NCI-H2196 treated with DMSO at 0.1 percent for 48 hours (cell line): ENCODE measurements at regions not wholly inside any gene's neighbourhood (a gene's known extent, or its start where the extent isn't known, plus 50 kb on each side); places are given as distances from the start of the nearest gene placed in this dataset.

Experiments used
- DNase-seq: peaks from one replicate; lab custom pipeline; 2025; ENCODE audit not compliant: unreplicated experiment; lab: John Stamatoyannopoulos, UW

DNA sequence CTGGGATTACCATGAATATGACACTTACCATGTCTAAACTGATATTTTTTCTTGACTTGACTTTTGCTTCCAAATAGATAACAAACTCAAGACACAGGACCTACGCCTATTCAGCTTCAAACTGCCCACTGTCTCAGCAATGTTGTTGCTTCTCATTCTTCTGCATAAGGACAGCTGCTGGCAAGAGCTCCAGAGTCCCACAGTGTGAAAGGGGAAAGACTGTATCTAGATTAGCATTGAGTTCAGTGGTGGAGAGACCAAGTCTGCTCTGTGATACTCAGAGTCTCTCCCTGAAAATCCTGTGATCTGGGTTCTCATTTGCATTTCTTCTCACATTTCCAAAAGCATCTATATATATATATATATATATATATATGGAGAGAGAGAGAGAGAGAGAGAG, 247.9 kb upstream of the NT5C1B start:
- no peak for DNase-seq

DNA sequence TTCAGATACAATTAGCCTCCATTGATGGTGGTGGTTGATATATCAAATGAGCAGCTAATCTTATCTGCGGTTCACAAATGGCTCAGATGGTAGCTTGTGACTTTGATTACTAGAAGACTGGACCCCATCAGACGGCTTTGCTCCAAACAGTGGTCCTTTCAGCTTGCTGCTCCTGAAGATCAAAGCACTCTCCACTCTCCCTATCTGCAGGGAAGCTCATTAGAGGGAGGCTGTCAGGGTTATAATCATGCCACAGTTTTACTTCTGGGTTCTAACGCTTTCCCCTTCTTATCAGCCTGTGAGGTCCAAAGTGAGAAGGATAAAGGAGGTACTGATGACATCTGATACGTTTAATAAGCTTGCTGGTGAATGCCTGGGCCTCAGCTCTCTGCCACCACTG, 247.1 kb upstream of the NT5C1B start:
- no peak for DNase-seq

DNA sequence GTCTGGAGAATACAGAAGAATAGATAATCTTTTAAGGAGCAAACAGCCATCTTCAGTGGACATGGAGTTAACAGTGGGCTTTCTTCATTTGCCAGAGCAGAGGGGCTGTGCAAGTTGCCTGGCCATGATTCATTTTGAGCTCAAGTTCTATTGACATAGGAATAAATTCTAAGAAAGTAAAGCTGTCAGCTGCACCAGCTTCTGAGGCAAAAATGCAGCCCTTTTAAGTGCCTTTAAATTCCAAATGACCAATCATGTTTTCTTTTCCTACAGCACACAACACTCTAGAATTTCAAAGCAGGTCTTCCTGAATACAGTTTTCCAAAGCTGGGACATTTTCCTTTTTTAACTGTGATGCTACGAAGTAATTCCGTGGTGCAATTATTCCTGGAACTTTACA, 246.4 kb upstream of the NT5C1B start:
- no peak for DNase-seq

DNA sequence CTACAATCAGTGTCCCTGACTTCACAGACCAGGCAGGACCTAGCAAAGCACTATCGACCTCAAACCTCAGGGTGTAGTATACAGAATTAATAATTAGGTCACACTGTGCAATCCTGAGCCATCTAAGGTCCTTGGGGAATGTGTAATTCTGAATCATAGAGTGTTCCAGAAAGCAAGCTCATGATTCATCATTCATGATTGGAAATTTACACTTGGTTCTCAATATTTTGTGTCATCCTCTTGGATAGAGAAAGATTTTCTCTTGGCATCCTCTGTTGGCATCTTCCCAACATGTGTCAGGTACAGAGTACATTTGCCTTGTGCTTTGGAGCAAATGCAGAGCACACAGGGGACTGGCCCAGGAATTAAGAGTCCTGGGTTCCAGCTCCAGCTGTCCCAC, 245.0 kb upstream of the NT5C1B start:
- no peak for DNase-seq

DNA sequence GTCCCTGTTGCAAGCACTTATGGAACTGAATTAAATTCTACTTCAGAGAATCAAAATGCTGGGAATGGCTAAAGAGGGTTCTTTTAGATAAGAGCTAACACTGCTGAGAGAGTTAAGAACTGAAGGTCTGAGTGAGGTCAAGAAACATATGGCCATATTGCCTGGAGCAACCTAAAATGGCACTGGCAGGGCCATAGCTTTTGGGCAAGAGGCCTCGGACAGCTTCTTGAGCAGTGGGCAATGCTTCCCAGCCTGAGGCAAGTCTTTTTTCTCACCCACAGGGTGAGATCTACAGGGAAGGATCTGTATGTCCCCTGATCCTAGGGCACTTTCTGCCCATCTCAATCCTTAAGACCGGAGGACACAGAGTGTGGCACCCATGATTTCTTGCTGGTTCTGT, 244.6 kb upstream of the NT5C1B start:
- DNase-seq = no peak

DNA sequence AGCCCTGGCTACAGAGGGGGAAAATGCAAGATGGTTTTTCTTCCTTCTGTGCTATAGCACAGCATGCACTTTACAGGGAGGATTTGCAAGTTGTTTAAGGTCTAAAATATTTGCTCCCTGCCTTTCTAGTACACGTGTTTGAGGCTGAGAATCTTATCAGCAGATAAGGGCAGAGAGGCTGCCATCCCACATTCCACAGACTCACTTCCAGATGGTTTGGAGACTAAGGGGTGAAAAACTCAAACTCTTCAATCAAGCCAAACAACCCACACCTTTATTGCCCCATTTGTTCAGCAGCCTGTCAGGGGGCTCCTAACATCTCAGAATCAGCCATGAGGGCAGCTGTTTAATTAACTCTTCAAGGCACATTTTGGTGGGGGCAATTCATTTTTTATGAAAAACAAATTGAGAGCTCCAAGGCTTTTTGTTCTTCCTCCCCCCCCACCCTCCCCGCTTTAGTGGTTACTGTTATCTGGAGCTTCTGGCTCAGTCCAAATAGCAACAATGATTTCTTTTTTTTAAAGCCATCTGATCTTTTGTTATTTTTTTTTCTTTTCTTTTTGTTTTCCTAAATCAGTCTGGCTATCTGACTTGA, 242.6 kb upstream of the NT5C1B start:
- no peak for DNase-seq

DNA sequence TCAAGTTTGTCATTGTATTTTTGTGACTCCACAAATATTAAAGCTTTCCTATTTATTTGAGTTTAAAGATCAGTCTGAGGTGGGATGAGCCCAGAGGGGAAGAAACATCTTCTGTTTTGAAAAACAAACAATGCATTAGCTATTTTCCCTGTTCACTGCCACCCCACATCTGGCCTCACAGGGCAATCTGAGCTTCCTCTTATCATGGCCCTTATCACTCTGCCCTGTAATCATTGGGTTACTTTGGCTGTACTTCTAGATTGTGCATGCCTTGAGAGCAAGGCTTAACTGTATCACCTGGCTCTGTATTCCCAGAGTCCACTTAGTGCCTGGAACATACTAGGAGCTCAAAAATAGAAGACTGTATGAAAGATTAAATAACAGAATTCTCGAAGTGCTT, 241.6 kb upstream of the NT5C1B start:
- DNase-seq = no peak

DNA sequence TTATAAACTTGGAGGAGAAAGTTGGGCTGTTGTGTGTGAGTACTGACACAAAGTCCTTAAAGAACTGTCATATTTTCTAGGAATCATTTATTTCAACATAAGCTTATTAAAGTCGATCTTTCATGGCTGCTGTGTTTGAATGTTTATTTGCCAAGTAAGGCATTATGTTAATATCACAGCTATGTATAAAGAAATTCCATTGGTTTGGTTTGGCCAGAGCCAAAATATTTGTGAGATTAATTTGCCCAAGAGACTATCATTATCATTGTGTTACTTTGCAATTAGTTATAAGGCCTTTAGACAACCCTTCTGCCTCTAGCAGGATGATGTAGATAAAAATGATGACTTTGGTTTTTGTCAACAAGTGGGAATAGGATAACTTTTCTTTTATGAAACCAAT, 240.6 kb upstream of the NT5C1B start:
- DNase-seq = no peak

DNA sequence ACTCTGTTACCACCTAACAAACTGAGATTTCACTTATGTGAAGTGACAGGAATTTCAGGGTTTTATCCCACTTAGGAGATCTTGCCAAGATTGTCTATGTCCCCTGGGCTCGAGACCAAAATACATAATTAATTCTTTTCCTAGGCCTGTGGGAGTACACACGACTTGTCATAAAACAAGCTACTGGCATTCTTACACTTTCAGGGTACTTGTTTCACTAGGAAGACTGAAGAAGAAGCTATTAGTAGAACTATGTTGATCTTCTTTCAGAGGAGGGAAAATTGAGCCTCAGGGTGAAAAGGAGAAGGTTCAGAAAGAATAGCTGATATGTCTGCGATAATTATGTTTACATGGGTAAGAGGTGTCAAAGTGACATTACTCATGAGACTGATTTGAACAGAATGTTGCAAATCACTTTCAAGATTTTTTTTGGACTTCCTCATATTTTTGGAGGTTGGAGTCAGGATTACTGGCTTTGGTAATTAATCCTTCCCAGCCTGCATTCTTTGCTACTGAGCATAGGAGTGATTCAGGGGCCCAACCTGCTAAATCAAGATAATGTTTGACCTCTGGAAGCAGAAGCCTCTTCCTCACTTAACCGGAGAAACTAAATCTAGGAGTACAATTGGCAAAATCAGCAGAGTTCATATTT, 240.0 kb upstream of the NT5C1B start:
- DNase-seq = no peak

DNA sequence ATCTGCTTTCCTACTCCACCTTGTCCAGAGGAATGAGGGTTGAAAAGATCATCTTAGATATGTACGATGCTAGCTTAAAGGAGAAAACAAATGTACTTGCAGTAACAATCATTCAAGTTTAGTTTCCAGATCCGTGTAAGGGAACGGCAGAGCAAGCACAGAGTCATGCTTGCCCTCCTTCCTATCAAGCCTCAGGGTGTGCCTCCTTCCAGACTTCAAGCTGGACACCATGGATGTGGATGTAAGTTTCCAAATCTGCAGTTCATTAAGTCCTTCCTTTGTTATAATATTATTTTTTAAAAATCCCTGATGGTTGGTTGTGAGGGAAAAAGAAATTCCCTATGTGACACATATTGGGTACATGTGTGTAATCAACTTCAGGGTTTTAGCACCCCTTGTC, 238.9 kb upstream of the NT5C1B start:
- no peak for DNase-seq

DNA sequence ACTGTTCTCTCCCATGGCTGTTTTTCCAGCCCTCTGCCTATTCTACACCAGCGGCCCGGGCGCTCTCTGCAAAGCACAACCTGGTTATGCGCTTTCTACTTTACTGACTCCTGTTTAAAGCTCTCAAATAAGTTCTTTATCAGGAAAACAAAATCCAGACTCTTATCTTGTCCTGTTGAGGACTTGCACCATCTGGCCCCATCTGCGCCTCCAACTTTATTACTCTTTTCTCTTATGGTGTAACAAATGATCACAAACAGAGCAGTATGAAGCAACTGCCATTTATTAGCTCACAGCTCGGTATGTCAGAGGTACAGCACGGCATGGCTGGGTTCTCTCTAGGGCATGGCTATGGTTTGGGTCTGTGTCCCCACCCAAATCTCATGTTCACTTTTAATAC, 236.5 kb upstream of the NT5C1B start:
- no peak for DNase-seq

DNA sequence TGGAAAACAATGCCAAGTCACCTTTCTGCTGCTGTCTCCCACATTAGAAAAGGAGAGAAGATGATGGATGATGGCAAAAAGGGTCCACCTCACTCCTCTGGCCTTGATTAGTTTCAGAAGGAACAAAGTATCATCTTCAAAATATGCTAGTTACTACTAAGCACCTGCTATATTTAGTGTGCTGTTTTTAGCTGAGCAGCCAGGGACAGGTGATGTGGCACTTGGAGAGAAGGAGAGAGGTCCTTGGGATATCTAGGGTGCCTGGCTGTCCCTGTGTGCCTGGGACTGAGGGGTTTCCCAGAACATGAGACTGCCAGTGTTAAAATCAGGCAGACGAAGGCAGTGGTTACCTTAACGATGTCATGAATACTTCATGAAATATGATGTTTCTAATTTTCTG, 235.5 kb upstream of the NT5C1B start:
- no peak for DNase-seq

DNA sequence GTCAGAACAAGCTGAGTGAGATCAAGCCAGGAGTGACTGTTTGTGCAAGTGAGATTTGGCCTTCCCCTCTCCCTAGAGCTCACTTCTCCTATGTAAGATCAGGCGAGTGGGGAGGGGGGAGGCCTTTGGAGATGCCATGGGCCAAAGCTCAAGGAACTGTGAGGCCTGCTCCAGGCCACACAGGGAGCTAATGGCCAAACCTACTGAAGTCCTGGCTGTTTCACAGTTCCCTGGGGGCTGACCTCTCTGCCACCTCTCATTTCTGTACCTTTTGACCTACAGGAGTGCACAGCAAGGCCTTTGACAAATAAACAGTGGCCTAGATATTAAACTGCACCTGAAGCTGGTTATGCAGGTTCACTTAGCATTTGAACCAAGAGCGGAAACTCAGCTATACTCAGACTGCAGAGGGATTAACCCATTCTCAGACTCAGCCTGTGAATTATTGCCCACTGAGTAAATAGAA, 235.0 kb upstream of the NT5C1B start:
- DNase-seq = no peak

DNA sequence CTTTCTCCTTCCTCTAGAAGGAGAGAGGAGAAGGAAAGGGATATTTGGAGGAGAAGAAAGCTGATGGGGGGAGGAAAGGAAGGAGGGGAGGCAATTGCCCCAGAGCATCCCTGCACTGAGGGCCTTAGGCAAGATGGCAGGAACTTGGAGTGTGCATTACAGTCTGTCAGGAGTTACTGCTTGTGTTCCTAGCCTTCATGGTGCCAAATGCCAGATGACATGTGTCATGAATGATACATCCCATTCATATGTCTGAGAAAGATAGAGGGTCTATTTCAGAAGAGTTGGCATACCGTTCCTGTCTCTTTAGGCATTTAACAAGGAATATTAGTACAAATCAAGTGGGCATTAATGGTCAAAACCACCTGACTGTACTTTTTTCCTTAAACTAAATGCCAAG, 232.1 kb upstream of the NT5C1B start:
- no peak for DNase-seq

DNA sequence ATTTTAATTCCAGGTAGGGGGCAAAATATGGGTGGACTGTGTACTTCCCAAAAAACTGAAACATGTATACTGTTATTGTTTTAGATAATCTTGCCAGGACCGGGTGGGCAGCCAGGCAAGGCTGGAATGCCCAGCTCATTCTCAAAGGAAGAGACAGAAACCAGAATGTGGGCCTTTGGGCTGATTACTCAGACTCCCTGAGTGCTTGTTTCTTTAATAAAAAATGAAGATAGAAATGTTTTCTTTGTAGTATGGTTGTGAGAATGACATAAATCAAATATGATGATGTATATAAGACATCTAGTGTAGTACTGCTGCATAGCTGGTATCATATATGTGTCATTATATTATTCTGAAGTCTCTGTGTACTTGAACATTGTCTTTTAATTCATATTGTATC, 231.6 kb upstream of the NT5C1B start:
- DNase-seq = no peak

DNA sequence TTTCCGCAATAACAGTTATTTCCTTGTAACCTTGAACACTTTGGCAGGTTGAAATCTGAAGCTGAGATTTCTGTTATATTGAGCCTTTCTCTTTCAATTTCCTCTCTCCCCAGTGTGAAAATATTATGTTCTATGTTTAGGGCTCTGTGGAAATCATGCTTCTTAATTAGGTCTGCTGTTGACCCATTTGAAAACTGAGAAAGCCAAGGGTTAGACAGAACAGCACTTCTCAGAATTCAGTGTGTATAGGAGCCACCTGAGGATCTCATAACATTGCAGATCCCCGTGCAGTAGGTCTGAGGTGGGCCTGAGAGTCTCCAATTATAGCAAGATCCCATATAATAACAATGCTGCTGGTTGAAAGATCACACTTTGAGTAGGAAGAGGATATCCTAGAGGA, 230.2 kb upstream of the NT5C1B start:
- DNase-seq = no peak

DNA sequence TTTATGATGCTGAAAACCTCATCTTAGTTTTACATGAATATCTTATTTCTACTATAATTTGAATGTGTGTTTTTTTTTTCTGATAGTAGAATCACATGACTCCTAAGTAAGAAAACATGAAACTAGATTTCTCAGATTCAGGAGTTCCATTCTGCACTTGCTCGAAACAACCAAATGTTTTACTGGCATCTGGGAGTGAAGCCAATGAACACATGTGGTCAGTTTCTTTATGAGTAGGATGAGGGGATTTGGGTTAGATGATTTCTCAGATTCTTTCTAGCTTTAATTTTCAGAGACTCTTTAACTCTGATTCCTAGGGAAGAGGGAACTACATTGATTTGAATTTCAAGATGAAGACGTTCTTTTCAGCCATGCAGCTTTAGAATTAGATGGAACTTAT, 225.0 kb upstream of the NT5C1B start:
- DNase-seq = no peak

DNA sequence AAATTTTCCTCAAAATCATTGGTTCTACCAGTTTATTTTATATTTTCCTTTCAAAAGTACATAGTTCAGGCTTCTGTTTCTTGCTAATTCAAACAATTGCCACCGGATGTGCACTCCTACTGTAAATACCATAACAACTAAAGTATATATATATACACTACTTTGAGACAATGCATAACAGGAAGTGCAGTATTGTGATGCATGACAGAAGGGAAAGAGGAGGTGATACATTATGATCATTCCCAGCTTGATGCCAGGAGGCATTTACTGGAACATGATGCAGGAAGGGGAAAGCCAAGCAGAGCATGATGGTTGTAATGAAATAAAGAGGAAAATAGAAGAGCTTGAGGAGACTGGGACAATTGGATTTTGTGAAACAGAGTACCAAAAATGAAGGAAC, 215.2 kb upstream of the NT5C1B start:
- no peak for DNase-seq

DNA sequence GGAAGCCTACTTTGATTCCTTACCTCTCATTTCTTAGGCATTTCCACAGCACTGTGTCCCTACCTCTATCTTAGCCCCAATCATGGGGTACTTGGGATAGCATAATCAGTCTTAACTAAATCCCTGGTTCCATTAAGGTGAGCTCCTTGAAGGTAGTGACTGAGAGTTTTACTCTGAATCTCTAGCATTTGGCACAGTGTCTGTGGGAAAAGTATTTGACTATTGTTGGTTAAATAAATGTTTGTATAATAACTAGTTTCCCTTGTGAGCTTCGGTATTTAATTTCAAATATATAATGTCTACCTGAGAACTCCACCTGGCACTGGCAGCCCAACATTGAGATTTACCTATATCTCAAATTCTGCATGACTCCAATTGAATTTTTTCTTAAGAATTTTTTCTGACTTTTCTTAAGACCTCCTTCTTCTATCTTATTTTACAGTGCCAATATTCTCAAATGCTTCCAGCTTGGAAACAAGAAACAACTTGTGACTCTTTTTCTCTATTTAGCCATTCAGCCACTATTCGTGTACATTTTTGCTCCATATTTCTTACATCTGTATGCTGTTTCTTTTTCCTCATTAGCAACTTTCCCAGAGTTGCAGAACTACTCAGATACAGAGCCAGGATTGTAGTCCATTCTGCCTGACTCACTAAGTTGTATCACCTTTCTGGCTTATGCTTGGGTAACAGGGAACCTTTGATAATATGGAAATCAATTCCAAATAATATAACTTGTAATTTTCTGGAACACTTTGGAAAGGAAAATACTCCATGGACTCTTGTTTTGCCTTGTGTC, 214.0 kb upstream of the NT5C1B start:
- no peak for DNase-seq

DNA sequence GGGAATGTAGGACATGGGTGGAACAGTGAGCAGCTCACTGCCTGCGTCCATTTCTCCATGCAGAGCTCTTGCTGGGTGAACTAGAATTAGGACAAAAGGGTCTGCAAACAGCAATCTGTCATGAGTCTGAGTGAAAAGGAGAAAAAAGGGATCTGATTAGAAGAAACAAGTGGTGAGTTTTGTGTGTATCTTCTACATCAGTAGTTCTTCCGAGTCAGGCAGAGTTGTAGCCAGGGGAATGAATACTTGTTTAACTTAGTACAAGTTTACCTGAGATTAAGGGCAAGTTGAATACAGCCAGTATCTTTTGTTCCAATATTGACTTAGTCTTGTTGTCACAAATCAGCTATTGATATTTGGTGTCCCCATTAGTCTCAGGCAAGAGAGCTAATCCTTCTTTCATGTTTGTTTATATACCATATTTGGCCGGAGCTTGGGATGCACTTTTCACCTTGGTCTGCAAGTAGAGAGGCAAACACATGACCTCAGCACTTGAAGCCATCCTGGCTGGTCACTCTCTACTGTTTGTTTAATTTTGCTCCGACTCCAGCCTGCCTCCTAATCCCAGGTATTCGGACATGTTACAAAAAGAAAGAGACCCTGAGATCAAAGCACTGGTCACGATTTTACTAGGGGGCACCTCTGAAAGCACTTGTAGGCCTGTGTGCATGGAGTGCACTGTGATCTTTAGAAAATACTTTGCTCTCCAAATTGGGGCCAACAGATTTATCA, 211.0 kb upstream of the NT5C1B start:
- peak; percentile 29 for DNase-seq

DNA sequence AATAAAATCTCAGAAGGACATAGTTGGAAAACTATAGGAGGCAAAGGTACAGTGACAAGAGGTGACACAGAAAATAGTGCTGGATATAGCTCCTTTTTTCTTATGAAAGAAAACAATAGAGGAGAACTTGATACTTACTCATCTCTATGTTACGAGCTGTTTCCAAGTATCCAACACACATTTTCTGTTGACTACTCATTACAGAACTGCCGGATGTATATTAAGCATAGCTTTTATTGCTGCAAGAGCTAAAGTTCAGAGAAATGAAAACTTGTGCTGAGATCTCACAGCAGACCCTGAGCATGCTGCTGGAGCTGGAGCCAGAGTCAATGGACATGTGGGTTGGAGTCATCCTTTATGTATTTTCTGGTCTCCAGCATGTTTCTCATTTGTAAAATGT, 210.0 kb upstream of the NT5C1B start:
- no peak for DNase-seq
